GM03348 (cell line): ENCODE measurements at regions not wholly inside any gene's neighbourhood (a gene's known extent, or its start where the extent isn't known, plus 50 kb on each side); places are given as distances from the start of the nearest gene placed in this dataset.
"Not testable (repeated sequence)": the region's sequence is repeated elsewhere in the genome, so short reads cannot be mapped to it uniquely, and the experiment has no call there.

Experiments
- DNase-seq: peaks from one replicate; pipeline ENCODE4 v3.0.0; 2012; ENCODE audit warnings: low spot score

DNA sequence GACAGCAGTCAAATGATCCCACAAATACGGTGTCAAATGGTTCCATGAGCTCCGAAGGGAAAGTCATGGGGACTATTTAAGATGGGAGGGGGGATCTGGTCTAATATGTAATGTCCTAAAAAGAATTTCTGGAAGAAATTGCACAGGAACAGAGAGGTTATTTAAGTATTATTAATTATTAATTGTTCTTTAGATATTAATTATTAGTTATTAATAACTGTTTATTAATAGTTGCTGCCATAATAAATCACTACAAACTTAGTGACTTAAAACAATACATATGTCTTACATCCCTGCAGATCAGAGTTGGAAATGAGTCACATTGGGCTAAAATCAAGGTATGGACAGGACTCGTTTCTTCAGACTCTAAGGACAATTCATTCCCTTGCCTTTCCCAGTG is 588.2 kb upstream of the NR2F2 start:
- no peak for DNase-seq

DNA sequence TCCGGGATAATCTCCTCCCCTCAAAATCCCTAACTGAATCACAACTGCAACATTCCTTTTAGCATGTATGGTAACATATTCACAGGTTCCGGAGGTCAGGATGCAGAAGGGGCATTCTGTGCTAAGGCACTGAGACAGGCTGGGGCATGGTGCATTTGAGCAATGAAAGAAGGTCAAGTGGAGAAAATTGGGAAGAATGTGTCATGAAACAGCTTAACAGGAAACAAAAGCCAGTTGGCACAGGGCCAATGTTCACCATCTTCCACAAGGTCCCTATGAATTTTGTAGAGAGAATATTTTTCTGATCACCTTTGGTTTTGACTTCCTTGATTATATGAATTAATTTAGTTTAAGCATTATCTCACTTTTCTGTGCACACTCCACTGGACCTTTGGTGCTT is 587.7 kb upstream of the NR2F2 start:
- DNase-seq, result no peak

DNA sequence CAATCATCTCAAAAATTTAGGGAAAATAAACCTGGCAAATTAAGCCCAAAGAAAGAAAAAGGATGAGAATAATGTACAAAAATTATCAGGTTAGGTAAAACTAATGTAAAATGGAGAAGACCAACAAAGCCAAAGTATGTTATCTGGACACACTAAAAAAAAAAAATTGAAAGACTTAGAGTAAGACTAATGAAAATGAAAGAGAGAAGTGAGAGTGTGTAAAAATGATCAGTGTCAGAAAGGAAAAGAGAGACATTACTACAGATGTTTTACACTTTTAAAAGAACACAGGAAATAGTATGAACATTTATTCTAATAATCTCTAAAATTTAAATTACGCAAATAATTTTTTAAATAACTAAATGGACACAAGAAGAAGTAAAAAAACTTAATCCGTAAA is 573.3 kb upstream of the NR2F2 start:
- DNase-seq, result no peak

DNA sequence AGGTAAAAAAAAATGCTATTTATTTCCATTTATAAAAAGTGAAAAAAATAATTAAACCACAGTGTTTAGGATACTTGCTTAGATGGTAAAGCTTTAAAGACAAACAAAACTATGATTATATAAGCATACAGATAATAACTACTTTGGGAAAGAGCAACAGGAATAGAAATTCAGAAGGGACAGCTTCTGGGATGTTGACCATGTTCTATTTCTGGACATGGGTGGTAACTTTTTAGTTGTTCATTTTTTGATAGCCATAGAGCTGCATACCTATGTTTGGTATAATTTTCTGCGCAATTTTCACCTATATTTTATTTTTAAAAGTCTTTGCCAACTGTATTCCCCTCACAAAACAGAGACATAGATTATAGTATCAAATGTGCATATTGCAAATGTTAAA is 572.0 kb upstream of the NR2F2 start:
- DNase-seq, result no peak

DNA sequence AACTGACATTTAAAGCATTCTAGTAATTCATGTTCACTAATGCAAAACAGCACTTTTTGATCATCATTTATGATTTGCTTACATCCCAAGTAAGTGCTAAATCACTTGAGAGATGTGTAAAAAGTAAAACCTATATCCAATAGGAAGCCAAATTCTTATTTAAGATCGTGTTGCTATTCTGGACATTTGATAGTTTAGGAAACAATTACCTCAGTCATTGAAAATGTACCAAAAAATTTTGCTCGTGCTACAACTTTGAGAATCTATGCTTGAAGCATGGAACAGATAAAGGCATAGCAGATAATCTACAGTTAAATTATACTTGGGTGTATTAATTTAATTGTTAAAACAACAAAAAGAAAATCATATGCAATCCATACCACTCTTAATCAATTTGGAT is 571.6 kb upstream of the NR2F2 start:
- DNase-seq, result no peak

DNA sequence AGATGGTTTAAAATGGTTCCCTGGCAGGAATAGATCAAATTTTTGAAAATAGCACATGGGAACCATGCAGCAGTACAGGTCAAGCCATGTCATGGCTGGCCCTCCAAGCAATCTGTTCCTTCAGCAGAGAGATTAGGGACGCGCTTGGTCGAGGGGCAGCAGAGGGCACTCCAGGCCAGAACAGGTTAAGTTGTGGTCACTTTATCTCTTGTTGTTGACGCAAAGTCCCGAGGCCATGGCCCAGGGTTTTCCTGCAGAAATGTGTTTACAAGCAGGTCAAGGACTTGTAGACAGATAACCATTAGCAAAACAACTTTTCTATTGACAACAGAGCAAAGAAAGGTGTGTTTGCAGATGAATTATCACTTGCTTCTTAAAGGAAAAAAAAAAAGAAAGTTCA is 570.0 kb upstream of the NR2F2 start:
- no peak for DNase-seq

DNA sequence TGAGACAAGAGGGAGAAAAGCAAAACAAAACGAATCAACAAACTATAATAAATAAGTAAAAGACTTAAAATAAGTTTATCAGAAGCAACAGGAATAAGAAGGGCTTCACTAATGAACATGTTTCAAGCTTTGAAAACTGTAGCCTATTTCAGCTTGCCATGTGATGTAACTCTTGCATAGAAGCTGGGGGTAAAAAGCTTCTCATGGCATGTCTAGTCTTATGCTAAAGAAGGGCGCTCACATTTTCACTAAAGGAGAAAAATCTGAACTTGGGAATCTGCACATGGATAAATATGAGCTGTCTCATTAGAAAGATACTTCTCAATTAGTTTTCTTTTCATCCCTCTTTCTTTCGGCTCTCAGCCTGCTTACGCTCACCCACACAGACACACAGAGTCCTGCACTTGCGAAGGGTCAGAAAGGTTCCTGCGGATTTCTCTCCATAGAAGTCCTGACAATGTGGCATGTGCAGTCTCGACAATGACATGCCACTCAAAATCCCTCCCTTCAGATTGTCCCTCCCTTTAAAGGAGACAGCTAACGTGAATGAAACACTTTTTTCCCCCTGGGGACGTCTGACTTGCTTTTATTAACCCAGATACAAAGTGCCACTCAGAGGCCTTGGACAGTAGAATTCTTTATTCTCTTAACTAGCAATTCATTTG is 568.9 kb upstream of the NR2F2 start:
- no peak for DNase-seq

DNA sequence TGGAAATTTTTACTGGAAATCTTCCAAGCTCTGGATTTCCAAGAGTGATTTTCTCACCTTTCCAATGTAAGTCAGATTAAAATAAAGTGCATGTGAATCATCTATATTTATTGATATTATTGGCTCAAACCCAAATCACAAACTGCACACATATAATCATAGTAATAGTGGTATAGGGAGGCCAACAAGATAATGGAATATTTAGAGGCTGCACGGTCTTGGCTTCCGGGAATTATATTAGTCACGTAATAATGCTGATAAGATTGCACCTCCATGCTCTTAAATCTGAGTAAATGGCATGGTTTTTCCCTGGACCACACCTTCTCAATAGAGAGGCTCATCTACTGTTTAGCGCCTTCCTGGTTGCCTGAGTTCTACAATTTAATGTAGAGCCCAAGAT is 567.1 kb upstream of the NR2F2 start:
- no peak for DNase-seq

DNA sequence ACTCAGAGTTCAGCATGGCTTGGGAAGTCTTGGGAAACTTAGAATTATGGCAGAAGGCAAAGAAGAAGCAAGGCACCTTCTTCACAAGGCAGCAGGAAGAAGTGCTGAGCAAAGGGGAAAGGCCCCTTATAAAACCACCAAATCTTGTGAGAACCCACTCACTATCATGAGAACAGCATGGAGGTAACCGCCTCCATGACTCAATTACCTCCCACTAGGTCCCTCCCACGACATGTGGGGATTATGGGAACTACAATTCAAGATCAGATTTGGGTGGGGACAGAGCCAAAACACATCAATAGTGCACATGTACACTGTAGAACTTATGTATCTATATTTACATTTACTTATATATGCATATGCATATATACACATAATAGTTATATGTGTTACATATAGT is 565.3 kb upstream of the NR2F2 start:
- DNase-seq, result no peak

DNA sequence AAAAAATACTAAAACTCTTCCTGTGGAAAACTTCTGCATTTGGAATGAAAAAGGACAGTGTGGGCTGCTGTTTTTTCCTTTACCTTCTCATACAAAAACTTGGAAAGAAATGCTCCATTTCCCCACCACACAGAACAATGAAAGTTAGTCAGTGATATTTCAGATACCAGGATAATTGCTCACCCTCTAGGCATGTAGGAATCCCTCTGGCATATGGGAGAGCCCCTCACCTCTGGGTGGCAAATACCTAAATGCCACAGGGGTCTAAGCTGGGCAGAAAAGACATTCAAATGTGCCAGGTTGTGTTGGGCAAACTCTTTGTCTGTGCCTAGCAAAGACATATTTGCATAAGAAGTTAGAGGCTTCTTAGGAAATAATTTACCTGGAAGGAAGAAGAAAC is 560.3 kb upstream of the NR2F2 start:
- DNase-seq, result peak; percentile 27

DNA sequence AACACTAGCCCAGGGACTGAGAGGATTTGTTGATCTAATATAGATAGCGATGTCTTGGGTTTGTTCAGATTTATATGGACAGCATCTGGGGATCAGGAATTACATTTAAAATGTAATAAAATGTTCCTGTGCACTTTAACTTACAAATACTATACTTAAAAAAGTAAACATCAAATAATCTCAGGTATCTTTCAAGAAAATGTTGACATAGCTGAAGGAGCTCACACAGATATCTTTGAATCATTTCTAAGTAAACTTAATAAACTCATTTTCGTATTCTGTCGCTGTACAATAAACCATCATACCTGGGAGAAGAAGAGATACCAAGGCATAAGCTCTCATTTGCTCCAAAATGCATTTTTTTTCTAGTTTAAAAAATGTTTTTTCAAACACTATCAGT is 557.5 kb upstream of the NR2F2 start:
- DNase-seq, result no peak

DNA sequence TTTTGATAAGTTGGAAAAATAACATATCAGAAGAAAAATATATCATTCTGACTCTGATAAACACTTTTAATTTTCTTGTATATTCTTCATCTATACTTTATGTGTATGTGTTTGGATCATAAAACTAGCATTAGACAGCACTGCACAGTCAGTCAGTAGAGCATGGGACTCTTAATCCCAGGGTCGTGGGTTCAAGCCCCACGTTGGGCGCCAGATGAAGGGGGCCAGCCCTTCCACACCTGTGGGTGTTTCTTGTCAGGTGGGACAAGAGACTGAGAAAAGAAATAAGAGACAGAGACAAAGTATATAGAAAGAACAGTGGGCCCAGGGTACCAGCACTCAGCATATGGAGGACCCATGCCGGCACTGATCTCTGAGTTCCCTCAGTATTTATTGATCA is 546.0 kb upstream of the NR2F2 start:
- DNase-seq, result no peak

DNA sequence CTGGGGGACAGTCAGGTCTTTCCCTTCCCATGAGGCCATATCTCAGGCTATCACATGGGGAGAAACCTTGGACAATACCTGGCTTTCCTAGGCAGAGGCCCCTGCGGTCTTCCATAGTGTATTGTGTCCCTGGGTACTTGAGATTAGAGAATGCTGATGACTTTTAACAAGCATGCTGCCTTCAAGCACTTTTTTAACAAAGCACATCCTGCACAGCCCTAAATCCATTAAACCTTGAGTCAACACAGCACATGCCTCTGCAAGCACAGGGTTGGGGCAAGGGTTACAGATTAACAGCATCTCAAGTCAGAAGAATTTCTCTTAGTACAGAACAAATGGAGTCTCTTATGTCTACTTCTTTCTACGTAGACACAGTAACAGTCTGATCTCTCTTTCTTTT is 545.2 kb upstream of the NR2F2 start:
- DNase-seq, result not testable (repeated sequence)

DNA sequence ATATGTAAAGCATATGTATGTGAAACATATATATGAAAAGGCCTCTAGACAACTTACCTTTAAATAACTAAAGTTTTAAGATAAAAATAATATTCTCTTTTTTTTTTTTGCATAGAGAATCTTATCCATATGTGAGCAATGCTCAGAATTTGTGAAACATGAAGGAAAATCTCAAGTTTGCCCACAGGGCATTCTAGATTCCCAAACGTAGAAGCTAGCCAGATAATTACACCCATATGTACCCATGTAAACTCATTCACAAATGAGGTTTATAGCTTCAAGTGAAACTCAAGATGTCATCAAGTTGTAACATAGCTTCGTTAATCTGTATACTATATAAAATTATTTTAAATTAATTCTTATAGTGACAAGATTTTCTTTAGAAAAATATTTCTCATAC is 537.3 kb upstream of the NR2F2 start:
- no peak for DNase-seq

DNA sequence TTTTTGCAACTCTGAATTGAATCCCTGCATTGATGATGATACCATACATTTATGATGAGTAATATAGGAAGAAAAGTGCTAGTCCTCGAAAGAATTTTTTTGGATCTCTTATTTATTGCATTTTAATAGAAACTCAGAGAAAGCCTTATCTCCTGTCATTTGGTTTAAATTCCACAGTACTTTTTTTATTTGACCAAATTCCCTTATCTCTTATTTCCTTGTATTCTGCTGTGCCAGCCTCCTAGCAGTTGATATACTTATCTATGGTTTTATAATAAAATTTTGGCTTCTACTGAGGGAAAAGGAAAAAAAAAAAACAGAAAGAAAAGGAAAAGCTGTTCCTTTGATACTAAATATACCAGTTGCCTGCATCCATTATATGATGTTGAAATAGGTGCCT is 535.1 kb upstream of the NR2F2 start:
- DNase-seq, result no peak

DNA sequence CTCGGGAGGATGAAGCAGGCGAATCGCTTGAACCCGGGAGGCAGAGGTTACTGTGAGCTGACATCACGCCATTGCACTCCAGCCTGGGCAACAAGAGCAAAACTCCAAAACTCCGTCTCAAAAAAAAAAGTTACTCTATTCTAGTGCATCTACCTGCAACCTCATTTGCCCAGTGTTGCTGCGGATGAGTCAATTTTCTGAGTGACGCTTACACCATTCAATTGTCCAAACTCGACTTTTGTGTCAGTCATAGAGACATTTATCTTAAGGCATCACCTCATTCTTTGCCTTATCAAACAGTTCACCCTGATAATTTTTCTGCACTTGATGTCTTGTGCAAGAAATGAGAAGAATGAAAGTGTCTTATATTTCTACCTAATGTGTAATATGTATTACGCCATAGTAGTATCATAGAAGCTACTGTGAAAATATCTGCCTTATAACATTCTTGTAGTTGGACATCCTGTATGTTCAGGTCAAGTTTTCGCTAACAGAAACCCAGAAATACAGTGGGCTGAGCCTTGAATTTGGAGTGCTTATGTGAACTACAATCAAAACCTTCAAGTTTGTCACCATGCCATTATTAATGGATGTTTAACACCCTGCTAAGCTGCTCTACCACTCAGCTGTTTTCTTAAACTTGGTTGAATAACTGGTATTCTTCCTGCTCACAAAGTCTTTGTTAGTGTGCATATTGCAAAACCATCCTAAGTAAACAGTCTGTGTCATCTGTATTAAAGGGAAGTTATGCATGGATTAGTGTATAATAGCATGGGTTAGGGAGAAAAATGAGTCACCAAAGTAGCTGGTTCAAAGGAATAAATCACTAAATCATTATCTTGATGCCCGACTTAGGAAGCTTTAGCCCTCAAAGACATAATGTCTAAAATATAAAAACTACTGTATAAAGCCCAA is 531.0 kb upstream of the NR2F2 start:
- DNase-seq, result peak; percentile 58

DNA sequence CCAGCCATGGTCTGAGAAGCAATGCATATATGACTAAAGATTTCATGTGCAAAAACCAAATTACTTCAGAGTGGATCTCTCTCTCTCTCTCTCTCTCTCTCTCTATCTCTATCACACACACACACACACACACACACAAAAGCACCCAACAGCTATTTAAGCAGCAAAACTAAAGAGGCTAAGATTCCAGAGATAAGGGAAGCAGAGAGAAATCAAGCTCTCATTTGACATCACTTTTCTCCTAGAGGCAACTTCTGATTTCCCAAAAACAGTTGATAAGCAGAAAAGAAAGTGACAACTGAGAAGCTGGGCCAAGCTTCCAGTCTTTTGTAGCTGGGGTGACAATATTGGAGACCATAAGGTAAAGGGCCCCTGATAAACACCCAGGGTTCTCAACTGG is 526.0 kb upstream of the NR2F2 start:
- DNase-seq, result no peak

DNA sequence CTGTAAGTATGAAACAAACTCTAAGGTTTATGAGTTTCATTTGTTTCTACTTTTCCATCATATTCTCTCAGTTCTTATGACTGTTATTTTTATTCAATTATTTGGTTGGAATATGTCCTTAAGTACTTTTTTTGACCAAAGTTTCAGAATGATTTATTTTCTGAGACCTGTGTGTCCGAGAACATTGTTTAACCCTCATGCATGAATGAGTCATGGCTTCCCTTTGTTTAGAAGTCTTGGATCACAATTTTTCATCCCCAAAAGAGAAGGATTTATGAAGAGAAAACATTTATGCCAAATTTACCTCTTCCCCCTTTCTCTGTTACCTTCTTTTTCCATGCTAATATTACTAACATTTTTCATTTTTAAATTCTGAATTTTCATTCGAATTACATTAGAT is 518.0 kb upstream of the NR2F2 start:
- DNase-seq, result no peak

DNA sequence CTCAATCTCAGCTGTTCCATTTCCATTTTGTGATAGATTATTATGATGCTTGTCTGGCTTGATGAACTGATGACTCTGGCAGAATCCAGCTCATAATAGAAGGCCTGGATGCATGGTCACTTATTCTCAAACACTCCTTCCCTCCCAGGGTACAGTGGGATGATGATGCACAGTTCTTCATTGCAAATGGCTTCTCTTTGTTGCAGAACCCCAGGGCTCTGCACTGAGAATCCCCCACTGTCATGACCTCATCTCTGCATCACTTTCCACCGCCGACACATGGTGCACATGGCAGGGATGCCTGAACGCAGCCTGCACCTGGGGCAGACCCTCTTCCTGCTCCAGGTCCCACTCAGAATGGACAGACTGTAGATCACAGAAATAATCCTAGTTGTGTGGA is 515.6 kb upstream of the NR2F2 start:
- no peak for DNase-seq

DNA sequence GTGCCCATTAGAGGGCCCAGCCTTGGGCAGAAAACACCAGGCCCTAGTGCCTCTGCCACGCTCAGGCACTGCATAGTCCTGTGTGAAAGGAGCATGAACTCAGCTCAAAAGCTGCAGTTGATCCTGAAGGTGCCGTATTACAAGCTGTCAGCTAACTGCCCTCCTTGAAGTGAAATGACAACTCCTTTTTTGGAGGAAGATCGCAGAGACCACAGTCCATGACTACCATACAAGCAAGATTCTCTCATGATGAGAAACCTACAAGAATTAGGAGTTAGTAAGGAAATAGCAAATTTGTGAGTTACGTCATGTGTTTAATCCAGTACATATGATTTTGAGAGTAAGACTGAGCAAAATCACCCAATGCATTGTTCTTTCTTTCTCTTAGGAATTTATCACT is 513.9 kb upstream of the NR2F2 start:
- DNase-seq, result no peak

DNA sequence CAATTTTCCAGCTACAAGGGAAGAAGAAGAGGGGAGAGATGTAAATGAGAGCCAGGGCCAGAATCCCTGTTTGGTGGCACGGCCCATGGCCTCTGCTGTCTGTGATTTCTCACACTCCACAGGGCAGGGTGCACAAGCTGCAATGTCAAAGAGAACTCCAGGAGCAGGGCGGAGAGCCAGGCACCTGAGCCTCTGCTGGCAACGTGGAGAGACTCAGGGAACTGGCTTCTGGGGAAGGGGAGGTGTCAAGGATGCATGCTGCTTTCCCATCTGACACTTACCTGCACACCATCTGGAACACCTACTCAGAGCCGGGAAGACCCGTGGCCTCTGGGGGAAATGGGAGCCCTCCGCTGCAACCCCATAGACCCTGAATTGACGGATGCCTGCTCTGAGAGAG is 507.5 kb upstream of the NR2F2 start:
- no peak for DNase-seq

DNA sequence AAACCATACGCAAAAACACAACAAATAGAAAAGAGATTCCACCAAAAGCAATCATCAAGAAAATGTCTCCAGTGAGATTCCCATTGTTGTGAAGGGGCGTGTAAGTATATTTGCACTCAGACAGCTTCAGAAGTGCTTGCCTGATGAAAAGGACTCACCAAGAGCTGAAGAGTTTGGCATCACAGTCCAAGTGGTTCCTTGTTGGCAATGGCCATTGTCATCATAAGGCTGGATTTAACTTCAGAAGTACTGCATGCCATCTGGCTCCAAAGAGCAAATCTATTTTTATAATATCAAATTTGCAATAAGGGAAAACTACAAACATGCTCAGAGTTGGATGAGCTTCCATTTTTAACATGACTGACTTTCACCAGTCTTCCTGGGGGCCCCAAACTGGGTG is 505.3 kb upstream of the NR2F2 start:
- DNase-seq, result no peak

DNA sequence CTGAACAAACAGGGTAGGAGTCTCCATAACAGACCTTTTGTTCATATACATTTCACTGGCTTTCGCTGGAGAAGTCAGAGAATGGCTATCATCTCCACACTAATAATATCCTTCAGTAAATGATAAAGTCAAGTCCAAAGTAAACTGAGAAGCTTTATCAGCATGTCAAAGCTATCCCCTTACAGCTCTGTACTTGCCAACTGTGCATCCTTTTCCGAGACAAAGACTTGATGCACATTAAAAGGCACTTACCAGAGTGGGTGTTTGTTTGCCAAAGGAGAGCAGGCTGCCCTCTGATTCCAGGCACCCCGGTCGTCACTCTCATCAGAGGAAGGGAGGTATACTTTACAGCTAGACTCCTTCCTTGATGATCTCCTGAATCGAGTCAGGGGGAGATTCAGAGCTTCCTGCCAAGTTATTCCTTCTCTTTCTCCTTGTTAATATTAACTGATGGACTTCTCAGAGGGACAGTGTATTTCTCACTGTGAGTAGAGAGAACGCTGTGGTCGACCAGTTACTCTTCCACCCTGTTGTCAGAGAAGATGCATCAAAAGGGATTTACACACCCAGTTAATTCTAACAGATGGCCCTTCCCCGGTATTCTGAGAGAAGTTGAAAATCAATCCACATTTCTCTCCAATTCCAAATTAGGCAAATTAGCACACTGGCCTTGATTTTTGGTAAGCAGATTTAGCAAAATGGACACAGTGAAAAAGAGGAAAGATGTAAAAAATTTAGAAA is 504.7 kb upstream of the NR2F2 start:
- no peak for DNase-seq
